ENCODE measurements at regions not wholly inside any gene's neighbourhood (a gene's known extent, or its start where the extent isn't known, plus 50 kb on each side); places are given as distances from the start of the nearest gene placed in this dataset.
"Not testable (repeated sequence)": the region's sequence is repeated elsewhere in the genome, so short reads cannot be mapped to it uniquely, and the experiment has no call there.

DNA sequence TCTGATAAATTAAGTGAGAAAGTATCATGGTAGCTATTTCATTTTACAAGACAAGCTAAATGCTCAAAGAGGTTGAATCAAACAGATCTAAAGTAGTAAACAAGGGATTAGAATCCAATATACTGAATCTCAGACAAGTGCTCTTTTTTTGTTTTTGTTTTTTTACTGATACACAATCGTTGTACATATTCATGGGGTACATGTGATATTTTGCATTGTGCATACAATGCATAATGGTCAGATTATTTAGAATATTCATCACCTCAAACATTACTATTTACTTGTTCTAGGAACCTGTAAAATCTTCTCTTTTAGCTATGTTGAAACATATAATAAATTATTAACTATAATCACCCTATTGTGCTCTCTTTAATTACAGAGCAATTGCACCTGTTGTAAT lies 57.0 kb upstream of the HCRTR2 start:
- Histone ChIP-seq H3K27me3 (ENCODE audit: insufficient read depth, low read depth, severe bottlenecking) (no peaks in the 10 kb centered on the region), H3K27ac (no peak overlapping the region), H3K9me3 (ENCODE audit: severe bottlenecking) (no peaks in the 10 kb centered on the region), H3K4me3 (ENCODE audit: low read depth, low read length) (no peak overlapping the region), H3K36me3 (no peaks in the 10 kb centered on the region)
- no peak for TF ChIP-seq CTCF (IDR thresholded peaks at IDR 0.05; ENCODE audit: low read depth, low read length)
- no peak for DNase-seq

DNA sequence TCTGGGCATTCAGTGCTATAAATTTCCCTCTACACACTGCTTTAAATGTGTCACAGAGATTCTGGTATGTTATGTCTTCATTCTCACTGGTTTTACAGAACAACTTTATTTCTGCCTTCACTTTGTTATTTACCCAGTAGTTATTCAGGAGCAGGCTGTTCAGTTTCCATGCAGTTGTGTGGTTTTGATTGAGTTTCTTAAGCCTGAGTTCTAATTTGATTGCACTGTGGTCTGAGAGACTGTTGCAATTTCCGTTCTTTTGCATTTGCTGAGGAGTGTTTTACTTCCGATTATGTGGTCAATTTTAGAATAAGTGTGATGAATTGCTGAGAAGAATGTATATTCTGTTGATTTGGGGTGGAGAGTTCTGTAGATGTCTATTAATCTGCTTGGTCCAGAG lies 50.1 kb upstream of the HCRTR2 start:
- peaks cover 14% of the 10 kb centered on the region for H3K27me3 ChIP-seq (ENCODE audit: insufficient read depth, low read depth, severe bottlenecking)
- not testable (repeated sequence) for H3K9me3 ChIP-seq (ENCODE audit: severe bottlenecking); H3K36me3 ChIP-seq; H3K4me3 ChIP-seq (ENCODE audit: low read depth, low read length); H3K27ac ChIP-seq; DNase-seq
